Activated CD8-positive, alpha-beta T cell treated with anti-CD3 and anti-CD28 coated beads for 36 hours (primary cell): ENCODE measurements at regions not wholly inside any gene's neighbourhood (a gene's known extent, or its start where the extent isn't known, plus 50 kb on each side); places are given as distances from the start of the nearest gene placed in this dataset.

Experiments
- ATAC-seq: fragments of 200-7000 bp; cut with Tn5 transposase; one replicate; pipeline ENCODE4 v1.10.0; 2021; ENCODE audit warnings: mild to moderate bottlenecking, moderate library complexity
- CTCF ChIA-PET: fragments of 350-600 bp; sonication (Branson Sonifier 250); formaldehyde crosslinking; loops from one replicate; lab custom pipeline; 2021; ENCODE audit warnings: antibody characterized with exemption; lab: Charles Lee
- POLR2A ChIA-PET: fragments of 350-600 bp; sonication (Branson Sonifier 250); formaldehyde crosslinking; loops from one replicate; lab custom pipeline; 2021; ENCODE audit warnings: antibody characterized with exemption; lab: Charles Lee
- DNase-seq: peaks from one replicate; pipeline ENCODE4 v3.0.0-alpha.2; 2020
- H3K27ac Mint-ChIP-seq: one replicate; pipeline ENCODE4 v1.8.0; 2021; ENCODE audit warnings: mild to moderate bottlenecking, mixed read lengths
- H3K27me3 Mint-ChIP-seq: one replicate; pipeline ENCODE4 v1.8.0; 2021; ENCODE audit warnings: mixed read lengths
- H3K36me3 Mint-ChIP-seq: one replicate; pipeline ENCODE4 v1.8.0; 2021; ENCODE audit warnings: low read depth, mixed read lengths
- H3K4me1 Mint-ChIP-seq: one replicate; pipeline ENCODE4 v1.8.0; 2021; ENCODE audit warnings: low read depth, mixed read lengths
- H3K4me3 Mint-ChIP-seq: one replicate; pipeline ENCODE4 v1.8.0; 2021; ENCODE audit warnings: mild to moderate bottlenecking, moderate library complexity, mixed read lengths
- H3K9me3 Mint-ChIP-seq: one replicate; pipeline ENCODE4 v1.8.0; 2021; ENCODE audit warnings: mixed read lengths
- CTCF ChIP-seq: fragments of 200-600 bp; IDR thresholded peaks from one replicate; pipeline ENCODE4 v1.8.0; 2022; ENCODE audit warnings: antibody characterized with exemption, mild to moderate bottlenecking
- intact Hi-C: fragments of 100-400 bp; cut with micrococcal nuclease; formaldehyde crosslinking; loops from one replicate; pipeline ENCODE4 v1.10.0; 2022

- H3K27me3 Mint-ChIP-seq = no peaks in the 10 kb centered on the region
- no peaks in the 10 kb centered on the region for H3K36me3 Mint-ChIP-seq
- CTCF ChIA-PET = interaction anchor here (0.7 to 6.9 kb wide), 7 partner anchors 9 to 194 kb away, joined by 3 to 44 read pairs (median 8); no protein-coding TSS in a partner anchor
- no peak for DNase-seq
- H3K4me3 Mint-ChIP-seq = no peak overlapping the region
- TF ChIP-seq CTCF = no peak
- ATAC-seq = no peak
- no peak overlapping the region for H3K27ac Mint-ChIP-seq
- no peaks in the 10 kb centered on the region for H3K9me3 Mint-ChIP-seq
- POLR2A ChIA-PET = interaction anchor here (0.6 to 1.5 kb wide), 3 partner anchors 9 to 112 kb away, joined by 3 to 5 read pairs (median 4); no protein-coding TSS in a partner anchor
- H3K4me1 Mint-ChIP-seq = no peaks in the 10 kb centered on the region
- intact Hi-C loops = no loop called here
Observed at GRCh38 chr1:67571406-67571805, 113.6 kb upstream of the GADD45A start.

- CTCF ChIA-PET = interaction anchor here (1.2 to 6.9 kb wide), 4 partner anchors 10 to 194 kb away, joined by 3 to 44 read pairs (median 22); no protein-coding TSS in a partner anchor
- Mint-ChIP-seq H3K27me3 (no peaks in the 10 kb centered on the region), H3K9me3 (no peaks in the 10 kb centered on the region), H3K4me1 (no peaks in the 10 kb centered on the region), H3K4me3 (no peak overlapping the region), H3K36me3 (no peaks in the 10 kb centered on the region), H3K27ac (no peak overlapping the region)
- no peak for ATAC-seq
- POLR2A ChIA-PET = interaction anchor here (1.1 kb wide), 1 partner anchor 104 kb away, joined by 3 read pairs; no protein-coding TSS in a partner anchor
- intact Hi-C loops = no loop called here
- TF ChIP-seq CTCF = no peak
- no peak for DNase-seq
Observed at GRCh38 chr1:67571901-67572593, 113.0 kb upstream of the GADD45A start.

GRCh38 chr1:67572594-67573221 lies 112.3 kb upstream of the GADD45A start:
- ChIA-PET POLR2A (interaction anchor here (1.1 kb wide), 1 partner anchor 103 kb away, joined by 3 read pairs; no protein-coding TSS in a partner anchor), CTCF (interaction anchor here (1.6 to 3.8 kb wide), 2 partner anchors 10 to 193 kb away, joined by 5 to 40 read pairs; no protein-coding TSS in a partner anchor)
- H3K36me3 Mint-ChIP-seq = no peaks in the 10 kb centered on the region

GRCh38 chr1:67573311-67573872 lies 111.6 kb upstream of the GADD45A start:
- DNase-seq (no peak), ATAC-seq (no peak)
- no peaks in the 10 kb centered on the region for H3K9me3 Mint-ChIP-seq
- H3K27ac Mint-ChIP-seq = no peak overlapping the region
- intact Hi-C loops = no loop called here
- no peak for TF ChIP-seq CTCF
- POLR2A ChIA-PET = interaction anchor here (1.1 kb wide), 1 partner anchor 103 kb away, joined by 3 read pairs; no protein-coding TSS in a partner anchor
- CTCF ChIA-PET = interaction anchor here (0.6 to 3.8 kb wide), 6 partner anchors 11 to 1670 kb away, joined by 3 to 40 read pairs (median 7); no protein-coding TSS in a partner anchor
- no peaks in the 10 kb centered on the region for H3K4me1 Mint-ChIP-seq
- H3K36me3 Mint-ChIP-seq = no peaks in the 10 kb centered on the region
- no peak overlapping the region for H3K4me3 Mint-ChIP-seq
- H3K27me3 Mint-ChIP-seq = no peaks in the 10 kb centered on the region

More at GRCh38 chr1:67572594-67573221, 112.3 kb upstream of the GADD45A start:
- Mint-ChIP-seq H3K9me3 (no peaks in the 10 kb centered on the region), H3K27me3 (no peaks in the 10 kb centered on the region), H3K4me1 (no peaks in the 10 kb centered on the region), H3K4me3 (no peak overlapping the region), H3K27ac (no peak overlapping the region)
- ATAC-seq (no peak), DNase-seq (no peak)
- intact Hi-C loops = no loop called here
- TF ChIP-seq CTCF = no peak
